HCT116 (cell line): ENCODE measurements at regions not wholly inside any gene's neighbourhood (a gene's known extent, or its start where the extent isn't known, plus 50 kb on each side); places are given as distances from the start of the nearest gene placed in this dataset.

ENCODE experiments used
- ATAC-seq: fragments of 200-7000 bp; cut with Tn5 transposase; 2 replicates; pipeline ENCODE4 v1.9.1; 2020; ENCODE audit warnings: mild to moderate bottlenecking, moderate library complexity
- BruUV-seq: library from RNA; stranded (reverse); fragments of 400-500 nt; replicated peaks from 2 replicates; lab custom pipeline; 2021; lab: Mats Ljungman, UMichigan
- CTCF ChIA-PET: fragments of 300-600 bp; sonication (Branson Sonifier 250); formaldehyde crosslinking; loops from one replicate; lab custom pipeline; 2021; ENCODE audit warnings: antibody characterized with exemption; lab: Charles Lee
- POLR2A ChIA-PET: fragments of 300-600, 350-600 bp; sonication (Branson Sonifier 250); formaldehyde crosslinking; loops from one replicate; lab custom pipeline; 2021; ENCODE audit warnings: antibody characterized with exemption; lab: Charles Lee
- RAD21 ChIA-PET, 2 experiments: fragments of 300-600 bp; sonication (Branson Sonifier 250); formaldehyde crosslinking; loops; one replicate each; lab custom pipeline; 2023; ENCODE audit warnings: low total read pairs in 2 of 2; ENCODE audit not compliant: uncharacterized antibody in 2 of 2, unreplicated experiment in 2 of 2, low non-redundant PET in 1 of 2; lab: Charles Lee
- DNase-seq: peaks from one replicate; pipeline ENCODE4 v3.0.0-alpha.2; 2010; ENCODE audit warnings: low read depth, low spot score
- H2AFZ ChIP-seq: fragments of 200-600 bp; shearing (Covaris generic), sonication (generic); 2 replicates; pipeline ENCODE4 v1.6.1; 2017; ENCODE audit warnings: low read depth, mixed run types, mixed read lengths, antibody characterized with exemption, low read length; ENCODE audit not compliant: poor library complexity, severe bottlenecking
- H3K27ac ChIP-seq: 2 replicates; pipeline ENCODE4 v1.5.1; 2012; ENCODE audit warnings: low read depth, low read length
- H3K27me3 ChIP-seq: fragments of 200-600 bp; sonication (generic); 2 replicates; pipeline ENCODE4 v1.6.1; 2016; ENCODE audit warnings: mixed run types, low read length, mixed read lengths; ENCODE audit not compliant: insufficient read depth
- H3K36me3 ChIP-seq, 2 experiments: fragments of 200-500 bp in 1 of 2; fragments of 200-600 bp in 1 of 2; sonication (Bioruptor generic) in 1 of 2; sonication (generic) in 1 of 2; 2 replicates each; pipeline versions ENCODE4 v1.5.1 to v1.6.1; 2014 to 2016; ENCODE audit warnings: low read length in 2 of 2, inconsistent platforms in 1 of 2, mixed read lengths in 1 of 2, mixed run types in 1 of 2; ENCODE audit not compliant: insufficient read depth in 2 of 2, control insufficient read depth in 1 of 2
- H3K4me1 ChIP-seq, 2 experiments: fragments of 200-600 bp in 1 of 2; sonication (generic) in 1 of 2; 2 replicates each; pipeline versions ENCODE4 v1.5.1 to v1.6.1; 2012 to 2017; ENCODE audit warnings: low read length in 2 of 2, inconsistent platforms in 1 of 2, mild to moderate bottlenecking in 1 of 2, mixed read lengths in 1 of 2, mixed run types in 1 of 2, moderate library complexity in 1 of 2; ENCODE audit not compliant: insufficient read depth in 2 of 2, control insufficient read depth in 1 of 2
- H3K4me2 ChIP-seq: fragments of 200-600 bp; sonication (generic); 2 replicates; pipeline ENCODE4 v1.6.1; 2017; ENCODE audit warnings: mixed run types, low read length, mixed read lengths
- H3K4me3 ChIP-seq, 2 experiments: fragments of 200-600 bp in 1 of 2; sonication (generic) in 1 of 2; replicated peaks in 1 of 2; 2 replicates each; pipeline ENCODE4 v1.5.1; 2011 to 2016; ENCODE audit warnings: low read length in 2 of 2, control low read depth in 1 of 2, low read depth in 1 of 2, mild to moderate bottlenecking in 1 of 2, mixed read lengths in 1 of 2, mixed run types in 1 of 2
- H3K79me2 ChIP-seq: fragments of 200-600 bp; sonication (generic); 2 replicates; pipeline ENCODE4 v1.6.1; 2017; ENCODE audit warnings: mild to moderate bottlenecking, mixed run types, low read length, moderate library complexity, mixed read lengths; ENCODE audit not compliant: insufficient read depth
- H3K9ac ChIP-seq: fragments of 200-600 bp; sonication (generic); 2 replicates; pipeline ENCODE4 v1.6.1; 2016; ENCODE audit warnings: low read length, mixed read lengths
- H3K9me2 ChIP-seq: fragments of 200-600 bp; sonication (generic), shearing (Covaris generic); 2 replicates; pipeline ENCODE4 v1.6.1; 2017; ENCODE audit warnings: mixed run types, mild to moderate bottlenecking, moderate library complexity; ENCODE audit not compliant: insufficient read depth
- H3K9me3 ChIP-seq, 2 experiments: fragments of 200-500 bp in 1 of 2; fragments of 200-600 bp in 1 of 2; sonication (Bioruptor generic) in 1 of 2; sonication (generic) in 1 of 2; 2 replicates each; pipeline ENCODE4 v1.6.1; 2014 to 2017; ENCODE audit warnings: low read length in 2 of 2, mixed read lengths in 2 of 2, inconsistent platforms in 1 of 2, low read depth in 1 of 2, mild to moderate bottlenecking in 1 of 2, mixed run types in 1 of 2, moderate library complexity in 1 of 2; ENCODE audit not compliant: control insufficient read depth in 1 of 2, insufficient read depth in 1 of 2
- H4K20me1 ChIP-seq: fragments of 200-600 bp; sonication (generic), shearing (Covaris generic); 2 replicates; pipeline ENCODE4 v1.6.1; 2017; ENCODE audit warnings: mixed run types, mild to moderate bottlenecking, moderate library complexity; ENCODE audit not compliant: insufficient read depth
- ELF1 ChIP-seq: IDR thresholded peaks from 2 replicates; pipeline ENCODE4 v1.6.1; 2012; ENCODE audit warnings: low read depth, borderline replicate concordance
- EZH2 ChIP-seq: fragments of 200-600 bp; sonication (generic); IDR thresholded peaks from 2 replicates; pipeline ENCODE4 v1.6.1; 2017; ENCODE audit warnings: antibody characterized with exemption, mixed run types
- EZH2phosphoT487 ChIP-seq: fragments of 200-600 bp; IDR thresholded peaks from 2 replicates; pipeline ENCODE4 v1.6.1; 2018; ENCODE audit warnings: antibody characterized with exemption, borderline replicate concordance
- FOSL1 ChIP-seq: IDR thresholded peaks from 2 replicates; pipeline ENCODE4 v1.6.1; 2012; ENCODE audit warnings: low read depth
- intact Hi-C: fragments of 100-400 bp; cut with micrococcal nuclease; formaldehyde crosslinking; loops from 2 replicates; pipeline ENCODE4 v1.10.0; 2022
- TF ChIP-seq, protein P1 (sequence below): IDR thresholded peaks from 2 replicates; pipeline ENCODE4 v1.6.1; 2011; ENCODE audit warnings: mild to moderate bottlenecking, low read length, moderate library complexity; ENCODE audit not compliant: insufficient replicate concordance; ENCODE audit errors: extremely low read depth
- TF ChIP-seq, protein P2 (sequence below): IDR thresholded peaks from 2 replicates; pipeline ENCODE4 v1.6.1; 2012; ENCODE audit warnings: low read depth

DNA sequence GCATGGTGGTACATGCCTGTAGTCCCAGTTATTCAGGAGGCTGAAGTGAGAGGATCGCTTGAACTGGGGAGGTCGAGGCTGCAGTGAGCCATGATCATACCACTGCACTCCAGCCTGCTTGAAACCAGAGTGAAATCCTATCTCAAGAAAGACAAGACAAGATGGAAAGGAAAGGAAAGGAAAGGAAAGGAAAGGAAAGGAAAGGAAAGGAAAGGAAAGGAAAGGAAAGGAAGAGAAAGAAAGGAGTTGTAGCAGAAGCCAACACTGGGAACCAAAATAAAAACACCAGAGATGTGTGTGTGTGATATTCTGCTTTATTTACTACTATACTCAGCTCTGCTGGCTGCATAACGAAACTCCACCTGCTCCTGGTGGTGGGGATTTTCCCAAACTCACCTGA lies 115.3 kb downstream of the DRD1 start:
- ATAC-seq: no peak
- Histone ChIP-seq H3K4me3 (no peak overlapping the region), H3K27me3 (0 out of 2 replicates have a peak, but pooled peaks cover 3% of the 10 kb centered on the region), H3K79me2 (no peaks in the 10 kb centered on the region), H2AFZ (no peak overlapping the region), H3K9me2 (no peaks in the 10 kb centered on the region), H3K36me3 (no peaks in the 10 kb centered on the region), H4K20me1 (no peaks in the 10 kb centered on the region), H3K9me3 (no peaks in the 10 kb centered on the region), H3K4me1 (peaks cover 3 to 5% of the 10 kb centered on the region in 2 experiments; a peak in 2 of 4 replicates), H3K4me2 (no peak overlapping the region), H3K9ac (no peak overlapping the region), H3K27ac (no peak overlapping the region)
- intact Hi-C loops: no loop called here
- BruUV-seq: no TSS peak
- ChIA-PET CTCF (no interaction called here), POLR2A (no interaction called here), RAD21 (no interaction called here)
- TF ChIP-seq EZH2: no peak
- TF ChIP-seq, protein P1, sequence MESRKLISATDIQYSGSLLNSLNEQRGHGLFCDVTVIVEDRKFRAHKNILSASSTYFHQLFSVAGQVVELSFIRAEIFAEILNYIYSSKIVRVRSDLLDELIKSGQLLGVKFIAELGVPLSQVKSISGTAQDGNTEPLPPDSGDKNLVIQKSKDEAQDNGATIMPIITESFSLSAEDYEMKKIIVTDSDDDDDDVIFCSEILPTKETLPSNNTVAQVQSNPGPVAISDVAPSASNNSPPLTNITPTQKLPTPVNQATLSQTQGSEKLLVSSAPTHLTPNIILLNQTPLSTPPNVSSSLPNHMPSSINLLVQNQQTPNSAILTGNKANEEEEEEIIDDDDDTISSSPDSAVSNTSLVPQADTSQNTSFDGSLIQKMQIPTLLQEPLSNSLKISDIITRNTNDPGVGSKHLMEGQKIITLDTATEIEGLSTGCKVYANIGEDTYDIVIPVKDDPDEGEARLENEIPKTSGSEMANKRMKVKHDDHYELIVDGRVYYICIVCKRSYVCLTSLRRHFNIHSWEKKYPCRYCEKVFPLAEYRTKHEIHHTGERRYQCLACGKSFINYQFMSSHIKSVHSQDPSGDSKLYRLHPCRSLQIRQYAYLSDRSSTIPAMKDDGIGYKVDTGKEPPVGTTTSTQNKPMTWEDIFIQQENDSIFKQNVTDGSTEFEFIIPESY: no peak
- TF ChIP-seq, protein P2, sequence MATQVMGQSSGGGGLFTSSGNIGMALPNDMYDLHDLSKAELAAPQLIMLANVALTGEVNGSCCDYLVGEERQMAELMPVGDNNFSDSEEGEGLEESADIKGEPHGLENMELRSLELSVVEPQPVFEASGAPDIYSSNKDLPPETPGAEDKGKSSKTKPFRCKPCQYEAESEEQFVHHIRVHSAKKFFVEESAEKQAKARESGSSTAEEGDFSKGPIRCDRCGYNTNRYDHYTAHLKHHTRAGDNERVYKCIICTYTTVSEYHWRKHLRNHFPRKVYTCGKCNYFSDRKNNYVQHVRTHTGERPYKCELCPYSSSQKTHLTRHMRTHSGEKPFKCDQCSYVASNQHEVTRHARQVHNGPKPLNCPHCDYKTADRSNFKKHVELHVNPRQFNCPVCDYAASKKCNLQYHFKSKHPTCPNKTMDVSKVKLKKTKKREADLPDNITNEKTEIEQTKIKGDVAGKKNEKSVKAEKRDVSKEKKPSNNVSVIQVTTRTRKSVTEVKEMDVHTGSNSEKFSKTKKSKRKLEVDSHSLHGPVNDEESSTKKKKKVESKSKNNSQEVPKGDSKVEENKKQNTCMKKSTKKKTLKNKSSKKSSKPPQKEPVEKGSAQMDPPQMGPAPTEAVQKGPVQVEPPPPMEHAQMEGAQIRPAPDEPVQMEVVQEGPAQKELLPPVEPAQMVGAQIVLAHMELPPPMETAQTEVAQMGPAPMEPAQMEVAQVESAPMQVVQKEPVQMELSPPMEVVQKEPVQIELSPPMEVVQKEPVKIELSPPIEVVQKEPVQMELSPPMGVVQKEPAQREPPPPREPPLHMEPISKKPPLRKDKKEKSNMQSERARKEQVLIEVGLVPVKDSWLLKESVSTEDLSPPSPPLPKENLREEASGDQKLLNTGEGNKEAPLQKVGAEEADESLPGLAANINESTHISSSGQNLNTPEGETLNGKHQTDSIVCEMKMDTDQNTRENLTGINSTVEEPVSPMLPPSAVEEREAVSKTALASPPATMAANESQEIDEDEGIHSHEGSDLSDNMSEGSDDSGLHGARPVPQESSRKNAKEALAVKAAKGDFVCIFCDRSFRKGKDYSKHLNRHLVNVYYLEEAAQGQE: no peak
- TF ChIP-seq EZH2phosphoT487: no peak
- TF ChIP-seq ELF1: no peak
- no peak for TF ChIP-seq FOSL1
- DNase-seq: no peak
